ACHN (cell line): ENCODE measurements at regions not wholly inside any gene's neighbourhood (a gene's known extent, or its start where the extent isn't known, plus 50 kb on each side); places are given as distances from the start of the nearest gene placed in this dataset.

Source experiments
- DNase-seq: peaks from one replicate; pipeline ENCODE4 v3.0.0-alpha.2; 2015
- in situ Hi-C: cut with HindIII; loops from 2 replicates; pipeline ENCODE4 v1.10.0; 2017; ENCODE audit warnings: low sequenced_read_pairs, low pct_ligation_motif_present, low pct_unique_long_range_greater_than_20kb

- in situ Hi-C loops = no loop called here
- no peak for DNase-seq
These were observed 127.3 kb downstream of the MAD2L1 start for GRCh38 chr4:119939071-119939995.

- in situ Hi-C loops = no loop called here
These were observed 128.9 kb downstream of the MAD2L1 start for GRCh38 chr4:119937746-119938145.

GRCh38 chr4:119933606-119934005 is 133.0 kb downstream of the MAD2L1 start:
- in situ Hi-C loops = no loop called here
- DNase-seq = no peak

More at GRCh38 chr4:119937746-119938145, 128.9 kb downstream of the MAD2L1 start:
- no peak for DNase-seq

- in situ Hi-C loops = no loop called here
- no peak for DNase-seq
These were observed 134.4 kb downstream of the MAD2L1 start for GRCh38 chr4:119932277-119932676.

GRCh38 chr4:119930546-119930945 is 136.1 kb downstream of the MAD2L1 start:
- no peak for DNase-seq
- in situ Hi-C loops = no loop called here

- no peak for DNase-seq
- in situ Hi-C loops = no loop called here
These were observed 144.8 kb downstream of the MAD2L1 start for GRCh38 chr4:119921830-119922229.

GRCh38 chr4:119906277-119906676 is 160.4 kb downstream of the MAD2L1 start:
- no peak for DNase-seq
- in situ Hi-C loops = no loop called here

- no peak for DNase-seq
- in situ Hi-C loops = no loop called here
These were observed 168.4 kb downstream of the MAD2L1 start for GRCh38 chr4:119898211-119898610.

GRCh38 chr4:119897260-119897659 is 169.4 kb downstream of the MAD2L1 start:
- DNase-seq = no peak

GRCh38 chr4:119894650-119895208 is 171.9 kb downstream of the MAD2L1 start:
- DNase-seq = no peak
- in situ Hi-C loops = no loop called here

More at GRCh38 chr4:119897260-119897659, 169.4 kb downstream of the MAD2L1 start:
- in situ Hi-C loops = no loop called here

- in situ Hi-C loops = no loop called here
- DNase-seq = no peak
These were observed 192.8 kb downstream of the MAD2L1 start for GRCh38 chr4:119873794-119874325.

GRCh38 chr4:119873132-119873531 is 193.5 kb downstream of the MAD2L1 start:
- in situ Hi-C loops = no loop called here

GRCh38 chr4:119872371-119873016 is 194.2 kb downstream of the MAD2L1 start:
- DNase-seq = no peak
- in situ Hi-C loops = no loop called here

More at GRCh38 chr4:119873132-119873531, 193.5 kb downstream of the MAD2L1 start:
- no peak for DNase-seq

- in situ Hi-C loops = no loop called here
These were observed 195.8 kb downstream of the MAD2L1 start for GRCh38 chr4:119870856-119871255.

GRCh38 chr4:119865789-119866188 is 200.9 kb downstream of the MAD2L1 start:
- in situ Hi-C loops = no loop called here
- no peak for DNase-seq

More at GRCh38 chr4:119870856-119871255, 195.8 kb downstream of the MAD2L1 start:
- no peak for DNase-seq

- in situ Hi-C loops = no loop called here
- DNase-seq = no peak
These were observed 201.3 kb downstream of the MAD2L1 start for GRCh38 chr4:119865389-119865788.

GRCh38 chr4:119861731-119862130 is 204.9 kb downstream of the MAD2L1 start:
- no peak for DNase-seq
- in situ Hi-C loops = no loop called here

- no peak for DNase-seq
- in situ Hi-C loops = no loop called here
These were observed 208.5 kb downstream of the MAD2L1 start for GRCh38 chr4:119858176-119858575.

GRCh38 chr4:119854364-119854763 is 212.3 kb downstream of the MAD2L1 start:
- in situ Hi-C loops = no loop called here
- no peak for DNase-seq
